ENCODE measurements at regions not wholly inside any gene's neighbourhood (a gene's known extent, or its start where the extent isn't known, plus 50 kb on each side); places are given as distances from the start of the nearest gene placed in this dataset.

- no peak for DNase-seq
These were observed 237.6 kb upstream of the ZNF462 start for GRCh38 chr9:106625259-106625789.

- no peak for DNase-seq
These were observed 236.0 kb upstream of the ZNF462 start for GRCh38 chr9:106626936-106627335.

GRCh38 chr9:106632621-106633020 lies 230.3 kb upstream of the ZNF462 start:
- DNase-seq: no peak

GRCh38 chr9:106634183-106634582 lies 228.8 kb upstream of the ZNF462 start:
- no peak for DNase-seq

- DNase-seq: no peak
These were observed 228.3 kb upstream of the ZNF462 start for GRCh38 chr9:106634641-106635040.

GRCh38 chr9:106637486-106637885 lies 225.5 kb upstream of the ZNF462 start:
- no peak for DNase-seq

- no peak for DNase-seq
These were observed 222.9 kb upstream of the ZNF462 start for GRCh38 chr9:106639873-106640568.

- DNase-seq: no peak
These were observed 219.6 kb upstream of the ZNF462 start for GRCh38 chr9:106643211-106643930.

- no peak for DNase-seq
These were observed 218.3 kb upstream of the ZNF462 start for GRCh38 chr9:106644661-106645060.

GRCh38 chr9:106648799-106649198 lies 214.2 kb upstream of the ZNF462 start:
- no peak for DNase-seq

- no peak for DNase-seq
These were observed 213.3 kb upstream of the ZNF462 start for GRCh38 chr9:106649664-106650063.

GRCh38 chr9:106653213-106653612 lies 209.8 kb upstream of the ZNF462 start:
- DNase-seq: no peak

- no peak for DNase-seq
These were observed 207.0 kb upstream of the ZNF462 start for GRCh38 chr9:106655966-106656365.

- no peak for DNase-seq
These were observed 205.0 kb upstream of the ZNF462 start for GRCh38 chr9:106657926-106658325.

GRCh38 chr9:106668534-106668933 lies 194.4 kb upstream of the ZNF462 start:
- no peak for DNase-seq

GRCh38 chr9:106669835-106670234 lies 193.1 kb upstream of the ZNF462 start:
- no peak for DNase-seq

- DNase-seq: no peak
These were observed 192.5 kb upstream of the ZNF462 start for GRCh38 chr9:106670418-106670817.

- no peak for DNase-seq
These were observed 187.2 kb upstream of the ZNF462 start for GRCh38 chr9:106675780-106676179.

GRCh38 chr9:106677374-106677773 lies 185.6 kb upstream of the ZNF462 start:
- DNase-seq: no peak

- no peak for DNase-seq
These were observed 185.1 kb upstream of the ZNF462 start for GRCh38 chr9:106677830-106678229.

- DNase-seq: no peak
These were observed 184.7 kb upstream of the ZNF462 start for GRCh38 chr9:106678273-106678672.

- DNase-seq: no peak
These were observed 180.5 kb upstream of the ZNF462 start for GRCh38 chr9:106682420-106682819.

- no peak for DNase-seq
These were observed 179.5 kb upstream of the ZNF462 start for GRCh38 chr9:106683454-106683853.

- no peak for DNase-seq
These were observed 177.8 kb upstream of the ZNF462 start for GRCh38 chr9:106684940-106685695.

Measured in stimulated activated CD4-positive, alpha-beta T cell treated with anti-CD3 and anti-CD28 coated beads, Interleukin-2, amount 100 ng/mL, for 24 hours (primary cell).